CD1c-positive myeloid dendritic cell (primary cell): ENCODE measurements at regions not wholly inside any gene's neighbourhood (a gene's known extent, or its start where the extent isn't known, plus 50 kb on each side); places are given as distances from the start of the nearest gene placed in this dataset.
"Not testable (repeated sequence)": the region's sequence is repeated elsewhere in the genome, so short reads cannot be mapped to it uniquely, and the experiment has no call there.

Experiments
- DNase-seq: peaks from one replicate; pipeline ENCODE4 v3.0.0-alpha.2; 2016; ENCODE audit errors: extremely low spot score

DNA sequence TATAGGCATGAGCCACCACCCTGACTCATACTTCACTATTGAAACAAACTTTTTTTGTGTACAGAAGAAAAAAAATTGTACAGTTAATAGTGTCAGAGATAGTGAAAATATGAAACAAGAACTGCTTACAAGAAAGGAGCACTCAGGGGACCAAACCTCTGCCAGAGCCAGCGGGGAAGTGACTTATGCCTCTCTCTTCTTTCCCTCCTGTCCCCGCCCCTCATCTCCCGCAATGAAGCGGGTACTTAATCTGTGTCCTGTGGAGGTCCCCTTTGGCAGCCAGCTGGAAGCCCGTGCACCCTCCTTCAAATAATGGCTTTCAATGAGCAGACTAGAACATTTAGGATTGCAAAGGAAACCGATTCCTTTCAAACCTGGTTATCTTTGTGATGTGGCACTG lies 51.5 kb downstream of the PPIAL4A start:
- DNase-seq = not testable (repeated sequence)

DNA sequence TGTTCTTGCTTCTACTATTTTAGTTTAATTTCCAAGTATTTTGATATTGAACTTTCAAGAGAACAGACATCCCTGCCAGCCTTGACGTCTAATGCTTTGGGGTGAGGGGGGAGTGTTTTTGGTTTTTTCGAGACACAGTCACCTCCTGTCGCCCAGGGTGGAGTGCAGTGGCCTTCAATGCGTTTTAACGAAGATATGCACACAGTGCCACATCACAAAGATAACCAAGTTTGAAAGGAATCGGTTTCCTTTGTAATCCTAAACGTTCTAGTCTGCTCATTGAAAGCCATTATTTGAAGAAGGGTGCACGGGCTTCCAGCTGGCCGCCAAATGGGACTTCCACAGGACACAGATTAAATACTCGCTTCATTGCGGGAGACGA lies 52.3 kb downstream of the PPIAL4A start:
- not testable (repeated sequence) for DNase-seq

DNA sequence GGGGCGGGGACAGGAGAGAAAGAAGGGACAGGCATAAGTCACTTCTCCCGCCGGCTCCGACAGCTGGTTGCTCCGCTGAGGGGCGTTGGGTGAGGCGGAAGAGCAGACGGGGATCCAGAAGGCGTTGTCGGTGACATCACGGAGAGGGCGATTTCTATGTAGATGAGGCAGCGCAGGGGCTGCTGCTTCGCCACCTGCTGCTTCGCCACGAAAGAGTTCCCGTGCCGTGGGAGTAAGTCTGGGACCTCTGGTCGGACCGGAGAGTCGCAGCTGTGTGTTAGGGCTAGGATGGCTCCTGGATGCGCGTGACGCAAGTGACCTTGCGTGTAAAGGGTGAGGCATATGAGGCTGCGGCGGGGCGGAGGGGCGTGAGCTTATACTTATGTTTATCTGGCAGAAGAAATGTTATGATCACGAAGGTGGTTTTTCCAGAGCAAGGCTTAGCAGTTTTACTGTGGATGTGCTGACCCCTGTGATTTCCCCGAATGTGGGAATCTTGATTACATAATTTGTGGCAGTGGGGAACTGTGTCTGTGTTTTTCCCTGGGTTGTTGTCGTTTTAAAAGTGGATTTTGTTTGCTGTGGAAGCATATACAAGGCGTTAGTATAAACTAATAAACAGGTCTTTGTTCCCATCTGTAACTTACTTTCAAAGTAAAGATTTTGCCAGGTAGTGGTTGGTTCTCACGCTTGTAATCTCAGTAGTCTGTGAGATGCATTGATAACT lies 52.8 kb downstream of the PPIAL4A start:
- peak; percentile 85 for DNase-seq

DNA sequence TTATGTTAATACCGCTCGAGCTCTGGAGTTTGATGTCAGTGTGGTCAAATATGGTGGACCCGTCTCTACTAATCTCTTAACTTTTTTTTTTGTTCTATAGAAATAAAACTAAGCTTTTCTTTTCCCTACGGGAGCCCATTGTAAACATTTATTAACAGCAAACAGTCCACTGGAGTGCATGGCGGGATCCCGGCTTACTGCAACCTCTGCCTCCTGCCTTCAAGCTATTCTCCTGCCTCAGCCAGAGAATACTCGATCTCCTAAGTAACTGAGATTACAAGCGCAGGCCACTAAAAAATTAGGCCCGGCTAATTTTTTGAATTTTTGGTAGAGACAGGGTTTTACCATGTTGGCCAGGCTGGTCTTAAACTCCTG lies 53.4 kb downstream of the PPIAL4A start:
- not testable (repeated sequence) for DNase-seq

DNA sequence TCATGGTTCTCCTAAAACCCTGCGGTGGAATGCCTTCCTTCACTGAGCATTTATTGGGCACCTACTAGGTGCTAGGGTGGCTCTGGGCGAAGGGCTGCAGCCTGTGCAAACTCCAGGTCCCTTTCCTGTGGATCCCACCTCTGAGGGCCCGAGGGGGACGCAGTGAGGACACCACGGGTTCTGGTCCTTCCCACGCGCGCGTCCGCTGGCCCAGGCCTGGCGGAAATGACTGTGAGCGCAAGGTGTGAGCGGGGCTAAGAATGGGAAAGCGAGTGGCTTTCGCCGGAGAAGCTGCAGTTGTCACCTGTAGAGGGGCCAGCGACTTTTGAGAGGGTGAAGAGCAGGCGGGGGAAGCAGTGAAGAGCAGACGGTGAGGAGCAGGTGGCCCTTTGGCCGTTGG lies 55.1 kb downstream of the PPIAL4A start:
- not testable (repeated sequence) for DNase-seq

DNA sequence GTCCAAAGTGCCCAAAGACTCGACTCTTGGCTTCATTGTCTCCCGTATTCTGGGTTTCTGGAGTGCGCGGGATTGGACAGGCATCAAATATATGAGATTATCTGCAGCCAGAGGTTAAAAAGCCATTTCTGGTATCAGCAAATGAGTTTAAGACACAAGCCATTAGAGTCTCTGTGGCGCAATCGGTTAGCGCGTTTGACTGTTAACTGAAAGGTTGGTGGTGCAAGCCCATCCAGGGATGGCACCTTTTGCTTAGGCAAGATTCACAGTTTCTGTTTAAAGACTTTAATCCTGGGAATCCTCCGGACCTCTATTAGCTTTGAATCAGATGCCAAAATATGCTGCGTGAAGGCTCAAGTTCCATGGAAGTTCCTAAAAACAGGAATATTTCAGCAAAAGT lies 55.6 kb downstream of the PPIAL4A start:
- not testable (repeated sequence) for DNase-seq

DNA sequence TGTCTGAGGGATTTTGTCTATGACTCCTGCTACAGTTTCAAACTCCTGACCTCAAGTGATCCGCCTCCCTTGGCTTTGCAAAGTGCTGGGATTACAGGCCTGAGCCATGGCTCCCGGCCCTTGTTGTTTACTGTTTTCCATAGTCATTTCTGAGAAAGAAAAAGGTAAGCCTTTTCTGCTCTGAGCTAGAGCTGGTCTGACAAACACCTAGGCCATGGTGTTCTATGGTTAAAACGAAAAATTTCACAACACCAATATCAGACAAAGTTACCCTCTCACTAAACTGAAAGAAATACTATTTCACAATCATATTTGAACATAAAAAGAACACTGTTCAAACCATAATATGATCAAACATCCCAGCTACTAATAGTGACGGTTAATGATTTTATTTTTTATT lies 57.5 kb downstream of the PPIAL4A start:
- not testable (repeated sequence) for DNase-seq

DNA sequence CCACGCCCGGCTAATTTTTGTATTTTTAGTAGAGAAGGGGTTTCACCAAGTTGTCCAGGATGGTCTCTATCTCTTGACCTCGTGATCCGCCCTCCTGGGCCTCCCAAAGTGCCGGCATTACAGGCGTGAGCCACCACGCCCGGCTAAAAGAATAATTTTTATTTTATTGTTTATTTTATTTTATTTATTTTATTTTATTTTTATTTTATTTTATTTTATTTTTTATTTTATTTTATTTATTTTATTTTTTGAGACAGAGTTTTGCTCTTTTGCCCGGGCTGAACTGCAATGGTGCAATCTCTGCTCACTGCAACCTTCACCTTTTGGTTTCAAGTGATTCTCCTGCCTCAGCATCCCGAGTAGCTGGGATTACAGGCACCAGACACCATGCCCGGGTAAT lies 60.2 kb downstream of the PPIAL4A start:
- DNase-seq = not testable (repeated sequence)

DNA sequence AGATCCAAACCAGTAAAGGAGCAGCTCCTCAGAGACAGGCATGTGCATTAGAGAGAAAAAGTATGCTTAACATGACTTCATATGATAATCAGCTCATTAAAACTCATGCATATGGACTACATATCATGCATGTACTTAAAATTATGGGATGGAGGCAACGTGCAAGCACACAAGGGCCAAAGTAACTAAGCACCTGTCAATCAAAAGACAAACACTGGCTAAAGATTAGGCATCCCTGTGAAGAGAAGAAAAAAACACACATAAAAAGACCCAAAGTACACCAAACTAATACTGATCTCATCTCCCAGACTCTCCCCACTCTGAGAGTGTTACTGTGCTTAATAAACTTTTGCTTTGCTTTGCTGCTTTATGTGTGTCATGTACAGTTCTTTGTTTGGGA lies 61.1 kb downstream of the PPIAL4A start:
- not testable (repeated sequence) for DNase-seq

DNA sequence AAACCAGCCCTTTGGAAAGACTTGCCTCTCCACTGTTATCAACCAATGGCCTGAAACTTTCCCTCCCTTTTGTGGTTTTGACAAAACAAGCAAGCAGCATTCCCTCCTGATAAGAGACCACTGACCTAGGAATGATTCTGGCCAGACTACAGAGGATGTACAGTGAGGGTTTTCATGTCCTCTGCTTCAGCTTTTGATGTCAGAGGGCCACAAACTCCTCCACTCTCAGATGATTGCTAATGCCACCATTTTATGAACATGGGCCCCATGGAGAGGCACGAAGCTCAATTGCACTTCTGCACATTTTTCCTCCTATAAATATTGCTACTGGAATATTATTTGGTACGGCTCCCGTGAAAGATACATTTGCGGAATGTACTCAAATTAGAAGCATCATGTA lies 61.5 kb downstream of the PPIAL4A start:
- not testable (repeated sequence) for DNase-seq

DNA sequence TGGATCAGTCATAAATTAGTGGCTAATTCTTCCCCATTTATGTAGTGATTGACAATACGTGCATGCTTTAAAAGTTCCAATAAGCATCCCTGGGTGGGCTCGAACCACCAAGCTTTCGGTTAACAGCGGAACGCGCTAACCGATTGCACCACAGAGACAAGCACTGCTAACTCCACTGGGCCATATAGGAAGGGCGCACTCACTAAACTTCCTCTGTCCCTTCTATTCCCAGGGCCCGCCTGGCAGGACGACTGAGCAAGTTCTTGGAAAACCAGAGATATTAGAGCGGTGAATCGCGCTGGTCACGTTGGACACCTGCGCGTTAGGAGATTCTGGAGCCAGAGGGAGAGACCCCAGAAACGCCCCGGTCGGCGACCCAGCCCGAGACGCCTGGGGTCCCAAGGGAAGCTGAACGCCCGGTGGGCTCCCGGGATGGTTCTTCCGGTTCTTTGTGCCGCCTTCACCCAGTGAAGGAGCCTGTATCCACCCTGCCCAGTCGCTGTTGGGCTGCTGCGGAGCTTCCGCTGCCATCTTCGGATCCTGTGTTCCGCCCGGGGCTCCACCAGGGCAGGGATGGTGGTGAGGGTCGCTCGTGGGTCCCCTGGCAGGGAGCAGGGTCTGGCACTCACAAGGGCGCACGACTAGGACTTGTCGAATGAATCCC lies 62.8 kb downstream of the PPIAL4A start:
- not testable (repeated sequence) for DNase-seq

DNA sequence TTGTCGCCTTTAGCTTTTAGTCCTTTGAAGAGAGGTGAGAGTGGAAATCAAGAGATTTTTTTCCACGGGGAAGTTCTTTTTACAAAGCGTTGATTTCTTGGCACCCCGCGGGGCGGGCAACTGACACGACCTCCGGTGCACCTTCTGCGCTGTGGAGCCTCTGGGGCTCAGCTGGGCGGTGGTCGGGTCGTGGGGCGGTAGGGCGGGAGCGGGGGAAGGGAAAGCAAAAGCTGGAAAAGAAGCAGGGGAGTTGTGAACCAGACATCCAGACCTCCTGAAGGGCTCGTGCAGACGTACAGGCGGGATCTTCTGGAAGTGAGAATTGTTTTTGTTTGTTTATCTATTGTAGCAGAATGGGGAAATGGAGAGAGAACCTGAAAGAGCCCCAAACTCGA lies 63.3 kb downstream of the PPIAL4A start:
- DNase-seq = not testable (repeated sequence)

DNA sequence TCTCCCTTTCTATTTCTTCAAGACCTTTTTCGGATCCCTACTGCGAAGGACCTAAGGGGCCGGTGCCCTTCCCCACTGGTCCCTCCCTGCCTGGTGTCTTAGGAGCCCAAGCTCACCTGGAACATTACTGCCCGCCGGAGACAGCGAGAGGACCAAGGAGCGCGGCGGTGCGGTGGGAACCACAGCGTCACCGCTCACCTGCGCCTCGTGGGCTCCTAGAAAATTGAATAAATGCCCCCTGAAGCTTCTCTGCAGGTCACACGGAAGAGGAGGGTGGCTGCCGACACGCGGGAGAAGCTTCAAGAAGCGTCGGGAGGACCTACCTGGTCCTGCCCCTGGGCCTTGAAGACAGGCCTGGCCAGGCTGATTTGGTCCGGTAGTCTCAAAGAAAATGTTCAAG lies 65.2 kb downstream of the PPIAL4A start:
- no peak for DNase-seq

DNA sequence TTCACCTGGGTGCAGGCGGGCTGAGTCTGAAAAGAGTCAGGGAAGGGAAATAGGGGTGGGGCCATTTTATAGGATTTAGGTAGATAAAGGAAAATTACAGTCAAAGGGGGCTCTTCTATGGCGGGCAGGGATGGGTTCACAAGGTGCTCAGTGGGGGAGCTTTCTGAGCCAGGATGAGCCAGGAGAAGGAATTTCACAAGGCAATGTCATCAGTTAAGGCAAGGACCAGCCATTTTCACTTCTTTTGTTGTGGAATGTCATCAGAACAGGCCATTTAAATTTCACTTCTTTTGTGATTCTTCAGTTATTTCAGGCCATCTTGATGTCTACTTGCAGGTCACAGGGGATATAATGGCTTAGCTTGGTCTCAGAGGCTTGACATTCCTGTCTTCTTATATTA lies 66.4 kb downstream of the PPIAL4A start:
- DNase-seq = not testable (repeated sequence)

DNA sequence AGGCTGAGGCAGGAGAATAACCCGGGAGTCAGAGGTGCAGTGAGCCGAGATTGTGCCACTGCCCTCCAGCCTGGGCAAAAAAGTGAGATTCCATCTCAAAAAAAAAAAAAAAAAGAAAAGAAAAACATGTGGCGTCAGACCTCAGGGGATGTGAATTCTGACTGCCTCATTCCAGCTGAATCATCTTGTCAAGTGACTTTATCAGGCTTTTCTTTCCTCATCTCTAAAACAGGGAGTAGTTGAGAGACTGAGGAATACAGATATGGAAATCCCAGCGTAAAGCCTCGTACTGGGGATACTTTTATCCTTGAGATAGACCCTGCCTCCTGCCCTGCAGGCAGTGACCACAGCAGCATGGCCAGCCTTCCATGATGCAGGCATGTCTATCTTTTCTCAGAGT lies 76.4 kb downstream of the PPIAL4A start:
- DNase-seq = not testable (repeated sequence)

DNA sequence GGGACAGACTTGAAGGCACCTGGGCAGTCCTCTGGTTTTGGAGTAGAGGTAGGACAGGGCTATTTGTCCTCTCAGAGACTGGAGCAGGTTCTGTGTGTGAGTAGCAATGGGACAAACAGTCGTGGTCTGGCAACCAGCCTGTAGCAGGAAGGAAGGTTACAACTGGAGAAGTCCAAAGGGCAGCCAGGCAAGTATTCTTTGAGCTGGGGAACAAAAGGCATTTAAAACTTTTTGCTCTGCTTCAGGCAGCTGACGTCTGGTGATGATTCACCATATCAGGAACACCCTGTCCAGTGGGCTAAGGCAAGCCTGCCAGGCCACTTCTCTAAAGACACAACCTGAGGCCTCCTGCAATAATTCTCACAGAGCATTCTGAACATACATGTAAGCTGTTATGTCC lies 83.3 kb downstream of the PPIAL4A start:
- DNase-seq = peak; percentile 62

DNA sequence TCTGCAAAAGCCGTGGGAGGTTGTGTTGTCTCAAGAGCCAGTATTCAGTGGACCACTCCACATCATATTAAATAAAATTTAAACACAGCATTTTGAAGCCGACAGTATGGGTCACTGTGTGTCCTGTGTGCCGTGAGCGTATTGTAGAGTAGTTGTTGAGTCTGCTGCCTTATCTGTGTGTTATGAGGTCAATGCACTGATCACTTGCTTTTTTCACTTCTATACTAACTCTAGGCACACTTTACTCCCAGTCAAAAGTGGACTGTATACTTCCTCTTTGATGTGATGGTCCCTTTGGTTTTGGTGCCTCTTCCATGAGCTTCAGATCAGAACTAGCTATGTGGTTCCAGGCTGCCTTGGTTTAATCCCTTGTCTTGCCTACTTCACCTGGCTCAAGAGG lies 84.3 kb downstream of the PPIAL4A start:
- DNase-seq = not testable (repeated sequence)

DNA sequence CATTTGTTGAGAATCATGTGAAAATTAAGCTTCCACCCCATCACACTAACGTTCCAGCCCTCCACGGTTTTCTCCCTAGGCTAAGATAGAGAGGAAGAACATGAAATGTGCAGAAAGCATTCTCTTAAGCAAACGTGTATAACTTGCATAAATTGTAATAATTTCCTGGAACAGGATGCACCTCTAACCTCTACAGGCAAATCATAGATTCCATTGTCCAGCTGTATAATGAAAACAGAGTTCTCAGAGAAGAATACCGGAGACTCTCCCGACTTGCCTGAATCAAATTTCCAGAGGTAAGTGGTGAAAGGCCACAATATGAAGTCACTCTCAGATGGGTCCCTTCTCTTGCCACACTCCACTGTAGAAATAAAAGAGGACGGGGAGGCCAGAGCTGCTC lies 87.7 kb downstream of the PPIAL4A start:
- DNase-seq = not testable (repeated sequence)

DNA sequence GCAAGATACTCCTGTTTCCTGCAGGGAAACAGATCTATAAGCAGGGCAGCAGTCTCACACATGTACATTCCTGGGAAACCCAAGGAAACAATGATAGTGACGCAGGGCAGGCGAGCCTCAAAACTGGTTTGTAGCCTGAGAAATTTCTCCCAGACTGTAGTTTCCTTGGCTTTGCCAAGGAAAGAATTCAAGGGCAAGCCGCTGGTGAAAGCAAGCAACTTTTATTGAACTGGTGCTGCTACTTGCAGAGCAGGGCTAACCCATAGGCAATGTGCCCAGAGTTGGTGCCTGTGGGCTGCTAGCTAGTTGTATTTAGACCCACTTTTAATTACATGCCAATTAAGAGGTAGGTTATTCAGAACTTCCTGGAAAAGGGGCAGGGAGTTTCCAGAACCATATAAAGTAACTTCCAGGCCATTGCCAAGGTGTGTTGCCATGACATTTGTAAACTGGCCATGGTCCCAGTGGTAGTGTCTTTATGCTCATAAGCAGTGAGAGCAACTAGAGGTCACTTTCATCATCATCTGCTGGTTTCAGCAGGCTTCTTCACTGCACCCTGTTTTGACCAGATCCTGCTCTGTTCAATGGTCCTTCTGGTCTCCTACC lies 92.0 kb downstream of the PPIAL4A start:
- not testable (repeated sequence) for DNase-seq

DNA sequence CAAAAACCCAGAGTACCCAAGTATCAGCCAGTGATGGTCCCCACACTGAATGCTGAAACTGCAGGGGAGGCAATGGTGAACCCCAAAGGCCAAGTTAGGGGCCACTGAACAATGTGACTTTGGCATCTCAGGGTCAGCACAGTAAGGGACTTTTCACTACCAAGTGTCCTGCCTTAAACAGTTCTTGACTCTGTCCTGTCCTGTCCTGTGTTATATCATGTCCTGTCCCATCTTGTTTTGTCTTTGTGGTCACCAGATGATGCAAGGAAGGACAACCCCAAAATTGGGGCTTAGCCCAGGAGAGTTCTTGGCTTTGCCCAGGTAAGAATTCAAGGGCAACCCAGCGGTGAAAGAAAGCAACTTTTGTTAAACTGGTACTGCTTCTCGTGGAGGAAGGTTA lies 105.0 kb downstream of the PPIAL4A start:
- not testable (repeated sequence) for DNase-seq

DNA sequence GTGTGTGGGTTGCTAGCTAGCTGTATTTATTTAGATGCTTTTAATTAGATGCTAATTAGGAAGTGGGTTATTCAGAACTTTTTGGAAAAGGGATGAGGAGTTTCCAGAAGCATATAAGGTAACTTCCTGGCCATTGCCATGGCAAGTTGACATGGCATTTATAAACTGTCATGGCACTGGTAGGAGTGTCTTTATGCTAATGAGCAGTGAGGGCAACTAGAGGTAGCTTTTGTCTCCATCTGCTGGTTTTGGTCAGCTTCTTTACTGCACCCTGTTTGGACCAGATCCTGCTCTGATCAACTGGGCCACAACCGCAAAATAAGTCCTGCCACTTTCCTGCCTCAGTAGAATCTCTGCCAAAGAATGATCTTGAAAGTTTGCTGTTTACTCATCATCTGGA lies 105.5 kb downstream of the PPIAL4A start:
- DNase-seq = not testable (repeated sequence)

DNA sequence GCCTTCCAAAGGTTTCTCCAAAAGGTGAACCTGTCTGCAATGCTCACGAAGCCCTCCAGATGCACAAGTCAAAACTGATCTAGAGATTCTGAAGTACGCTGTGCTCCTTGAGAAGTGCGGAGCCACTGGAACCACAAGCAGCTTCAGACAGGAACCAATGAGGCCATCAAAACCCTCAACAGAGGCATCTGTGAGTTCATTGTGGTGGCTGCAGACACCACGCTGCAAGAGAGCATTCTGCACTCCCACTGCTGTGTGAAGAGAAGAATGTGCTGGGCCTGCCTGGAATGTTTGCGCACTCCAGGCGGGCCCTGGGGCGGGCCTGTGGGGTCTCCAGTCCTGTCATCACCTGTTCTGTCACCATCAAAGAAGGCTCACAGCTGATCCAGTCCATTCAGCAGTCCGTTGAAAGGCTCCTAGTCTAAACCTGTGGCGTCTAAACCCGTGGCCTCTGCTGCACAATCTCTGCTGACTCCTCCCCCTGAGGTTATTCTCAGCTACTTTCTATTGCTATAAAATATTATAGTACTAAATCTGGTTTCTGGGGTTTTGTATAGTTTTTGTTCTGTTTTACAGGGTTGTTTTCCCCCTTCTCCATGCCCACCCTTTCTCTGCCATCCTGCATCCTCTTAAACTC lies 111.6 kb downstream of the PPIAL4A start:
- DNase-seq = not testable (repeated sequence)

DNA sequence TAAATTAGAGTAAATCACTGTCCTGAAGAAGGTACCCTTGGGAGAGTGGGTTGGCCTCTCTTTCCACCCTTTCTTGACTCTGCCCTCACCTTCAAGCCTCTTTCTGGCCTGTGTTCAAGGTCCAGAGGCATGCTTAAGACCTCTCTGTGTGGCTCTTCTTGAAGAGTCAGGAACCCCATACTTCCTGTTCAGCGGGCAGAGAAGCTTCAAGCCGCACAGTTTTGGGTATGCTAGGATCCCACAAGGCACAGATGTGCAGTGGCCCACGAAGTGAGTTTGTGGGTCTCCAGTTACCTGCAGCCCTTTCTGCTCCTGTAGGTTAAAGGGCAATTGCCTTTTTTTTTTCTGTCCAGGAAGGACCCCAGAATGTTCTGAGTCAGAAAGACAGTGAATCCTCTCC lies 113.7 kb downstream of the PPIAL4A start:
- DNase-seq = not testable (repeated sequence)
